Embryonic facial prominence (tissue), 1 donor: ENCODE measurements at regions not wholly inside any gene's neighbourhood (a gene's known extent, or its start where the extent isn't known, plus 50 kb on each side); places are given as distances from the start of the nearest gene placed in this dataset.

ENCODE experiments used
- DNase-seq: peaks from one replicate; pipeline ENCODE4 v3.0.0-alpha.2; 2016; ENCODE audit errors: extremely low spot score

DNA sequence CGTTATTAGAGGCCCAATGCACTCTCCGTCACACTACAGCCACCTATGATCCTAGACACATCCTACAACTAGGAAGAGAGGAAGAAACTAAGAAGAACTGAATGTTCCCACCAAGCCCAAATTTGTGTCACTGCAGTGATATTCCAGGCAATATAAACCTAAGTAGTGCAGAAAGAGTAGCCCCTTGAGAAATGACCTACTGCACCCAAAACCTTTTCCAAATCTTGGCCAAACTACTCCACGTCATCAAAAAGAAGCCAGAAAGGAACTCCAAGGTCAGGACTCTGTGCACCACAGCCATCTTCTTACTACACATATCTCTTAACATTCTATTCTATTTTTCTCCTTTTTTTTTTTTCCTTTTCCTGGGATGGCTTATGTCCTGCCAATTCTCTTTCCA, 60.2 kb downstream of the ADAMTS1 start:
- DNase-seq: no peak

DNA sequence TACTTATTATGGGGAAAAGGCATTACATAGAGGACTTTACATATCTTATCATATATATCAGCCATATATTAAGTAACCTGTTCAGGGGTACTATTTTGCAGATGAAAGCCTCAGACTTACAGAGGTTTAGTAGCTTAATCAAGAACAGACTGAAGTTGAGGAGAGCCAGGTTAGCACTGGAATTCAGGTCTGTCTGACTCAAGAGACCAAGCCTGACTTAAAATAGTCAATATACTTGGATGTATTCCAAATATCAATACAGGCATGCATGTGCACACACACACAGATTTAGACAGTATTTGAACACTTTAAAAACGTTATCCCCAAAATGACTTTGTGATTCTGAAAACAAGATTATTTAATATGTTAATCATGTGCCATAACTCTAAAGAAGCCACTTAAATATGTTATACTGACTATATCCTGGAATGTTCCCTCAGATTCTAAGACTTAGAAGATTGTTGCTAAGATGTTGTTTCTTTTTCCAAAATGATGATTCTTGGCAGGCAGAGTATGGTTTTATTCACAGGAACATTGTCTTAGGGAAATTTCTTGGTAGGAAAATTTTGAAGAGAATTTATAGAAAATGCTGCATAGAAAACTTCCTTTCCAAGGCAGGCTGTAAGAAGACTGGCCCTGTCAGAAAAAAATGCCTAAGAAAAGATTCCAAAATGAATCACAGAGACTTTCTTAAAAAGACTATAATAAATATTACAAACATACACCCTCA, 61.6 kb downstream of the ADAMTS1 start:
- no peak for DNase-seq

DNA sequence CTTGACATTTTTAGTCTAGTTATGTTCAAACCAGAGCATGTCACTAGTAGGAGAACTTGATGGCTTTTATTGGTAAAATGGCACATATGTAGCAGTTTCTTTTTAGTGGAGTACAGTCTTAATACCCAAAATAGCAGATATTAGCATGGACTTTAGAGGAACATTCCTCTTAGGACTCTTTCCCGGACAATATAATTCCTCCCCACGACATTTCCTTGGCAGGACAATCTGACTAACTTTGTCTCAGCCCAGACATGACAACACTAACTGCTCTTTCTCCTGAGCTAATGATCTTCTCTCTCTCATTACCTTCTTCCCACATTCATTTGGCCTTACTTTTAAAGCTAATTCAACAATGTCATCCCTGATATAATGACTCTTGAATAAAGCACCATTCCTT, 62.5 kb downstream of the ADAMTS1 start:
- no peak for DNase-seq

DNA sequence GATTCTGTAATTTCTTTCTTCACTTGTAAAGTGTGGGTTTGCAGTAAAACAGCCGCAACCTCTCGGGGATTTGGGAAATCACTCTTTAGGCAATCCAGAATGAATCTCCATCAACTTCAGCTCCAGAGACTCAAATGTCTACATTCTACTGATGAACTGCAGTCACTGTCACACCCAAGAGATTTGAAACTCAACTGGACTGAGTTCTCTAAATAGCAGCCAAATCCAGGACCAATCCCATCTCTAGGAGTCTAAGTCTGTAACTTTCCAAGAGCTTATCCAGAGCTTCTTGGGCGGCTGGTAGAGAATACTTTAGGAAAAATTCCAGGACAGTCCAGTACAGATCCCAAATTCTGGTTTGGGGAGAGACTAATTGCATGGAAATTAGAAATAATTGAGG, 62.9 kb downstream of the ADAMTS1 start:
- DNase-seq: no peak

DNA sequence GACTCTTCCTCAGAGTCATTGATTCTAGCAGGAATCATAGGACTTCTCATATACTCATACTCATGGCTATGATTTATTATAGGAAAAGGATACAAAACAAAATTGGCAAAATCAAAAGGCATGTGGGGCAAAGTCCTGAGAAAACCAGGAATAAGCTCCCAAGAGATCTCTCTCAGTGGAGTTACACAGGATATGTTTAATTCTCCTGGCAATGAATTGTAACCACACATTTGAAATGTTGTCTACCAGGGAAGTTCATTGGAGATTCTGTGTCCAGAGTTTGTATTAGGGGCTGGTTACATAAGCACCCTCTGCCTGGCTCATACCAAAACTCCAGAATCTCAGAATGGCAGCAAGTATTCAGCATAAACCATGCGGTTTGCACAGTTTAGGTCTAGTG, 63.9 kb downstream of the ADAMTS1 start:
- no peak for DNase-seq

DNA sequence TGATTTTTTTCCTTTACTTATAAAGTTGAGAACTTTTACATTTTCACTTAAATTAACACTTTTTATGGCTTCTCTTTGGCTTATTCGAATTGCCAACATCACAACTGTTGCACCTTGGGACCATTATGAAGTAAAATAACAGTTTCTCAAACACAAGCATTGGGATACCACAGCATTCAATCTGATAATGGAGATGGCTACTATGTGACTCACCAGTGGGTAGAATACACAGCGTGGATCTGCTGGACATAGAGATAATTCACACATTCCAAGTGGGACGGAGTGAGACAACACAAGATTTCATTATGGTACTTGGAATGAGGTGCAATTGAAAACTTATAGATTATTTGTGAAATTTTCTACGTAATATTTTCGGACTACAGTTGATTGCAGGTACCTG, 68.0 kb downstream of the ADAMTS1 start:
- DNase-seq: no peak

DNA sequence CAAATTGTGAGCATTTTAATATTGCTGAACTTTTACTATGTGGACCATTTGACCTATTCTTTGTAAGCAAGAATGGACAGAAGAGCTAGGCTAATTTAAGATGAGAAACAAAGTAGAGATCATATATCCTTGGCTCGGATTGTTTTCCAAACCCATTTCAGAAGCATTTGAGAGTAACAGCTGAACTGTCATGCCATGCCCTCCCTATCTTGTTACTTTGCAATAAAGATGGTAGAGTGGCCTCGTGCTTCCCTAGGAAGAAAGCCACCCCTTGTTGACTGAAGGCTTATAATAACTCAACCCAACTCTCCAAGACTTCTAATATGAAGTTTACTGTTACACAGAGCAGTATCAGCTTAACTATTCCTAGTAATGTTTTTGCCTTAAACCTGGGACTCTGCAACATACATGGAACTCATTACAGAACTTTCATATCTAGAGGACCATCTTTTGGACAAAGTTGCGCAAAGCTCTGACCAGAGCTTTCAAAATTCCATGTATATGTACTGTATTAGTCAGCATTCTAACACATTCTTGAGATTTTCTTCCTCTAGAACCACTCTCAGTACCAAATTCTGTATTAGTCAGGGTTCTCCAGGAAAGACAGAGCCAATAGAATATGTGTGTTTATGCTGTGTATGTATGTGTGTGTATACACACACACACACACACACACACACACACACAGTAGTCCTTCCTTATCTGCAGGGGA, 68.7 kb downstream of the ADAMTS1 start:
- DNase-seq: no peak

DNA sequence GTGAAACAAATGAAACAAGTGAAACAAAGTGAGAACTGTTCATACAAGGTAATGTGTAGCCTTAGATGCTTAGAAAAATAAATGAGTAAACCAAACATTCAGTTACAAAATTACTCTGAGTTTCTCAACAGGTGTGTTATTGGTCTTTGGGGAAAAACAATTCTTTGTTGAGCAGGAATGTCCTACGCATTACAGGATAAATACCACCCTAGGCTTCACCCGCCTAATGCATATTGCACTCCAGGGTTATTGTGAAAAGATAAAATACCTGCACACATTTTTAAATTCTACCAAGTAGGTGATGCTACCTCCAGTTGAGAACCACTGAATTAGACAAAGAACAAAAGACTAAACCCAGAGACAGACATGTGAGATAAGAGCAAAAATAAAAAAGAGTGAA, 72.2 kb downstream of the ADAMTS1 start:
- no peak for DNase-seq

DNA sequence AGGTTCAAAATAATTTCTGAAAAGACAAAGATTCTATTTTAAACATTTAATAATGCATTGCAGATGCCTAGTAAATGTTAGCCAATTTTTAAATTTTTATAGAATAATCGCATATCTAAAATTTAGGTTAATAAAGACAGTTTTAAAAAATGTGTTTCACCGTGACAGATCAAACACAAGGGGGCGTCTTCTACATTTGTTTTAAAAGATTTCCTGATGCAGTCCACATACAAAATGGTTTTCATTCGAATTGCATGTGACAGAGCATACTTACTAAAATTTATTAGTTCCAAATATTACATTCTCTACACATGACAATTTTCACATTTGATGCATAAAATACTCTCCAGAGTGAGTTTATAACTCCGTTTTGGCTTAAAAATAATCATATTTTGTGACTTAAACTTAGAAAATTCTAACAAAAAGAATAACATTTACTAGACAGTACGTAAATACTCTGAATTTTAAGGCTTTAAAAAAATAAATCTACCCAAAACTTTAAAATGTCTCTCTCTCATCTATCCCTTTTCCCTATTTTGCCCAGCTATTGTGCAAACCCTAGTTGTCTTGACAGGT, 75.5 kb downstream of the ADAMTS1 start:
- DNase-seq: peak; percentile 65

DNA sequence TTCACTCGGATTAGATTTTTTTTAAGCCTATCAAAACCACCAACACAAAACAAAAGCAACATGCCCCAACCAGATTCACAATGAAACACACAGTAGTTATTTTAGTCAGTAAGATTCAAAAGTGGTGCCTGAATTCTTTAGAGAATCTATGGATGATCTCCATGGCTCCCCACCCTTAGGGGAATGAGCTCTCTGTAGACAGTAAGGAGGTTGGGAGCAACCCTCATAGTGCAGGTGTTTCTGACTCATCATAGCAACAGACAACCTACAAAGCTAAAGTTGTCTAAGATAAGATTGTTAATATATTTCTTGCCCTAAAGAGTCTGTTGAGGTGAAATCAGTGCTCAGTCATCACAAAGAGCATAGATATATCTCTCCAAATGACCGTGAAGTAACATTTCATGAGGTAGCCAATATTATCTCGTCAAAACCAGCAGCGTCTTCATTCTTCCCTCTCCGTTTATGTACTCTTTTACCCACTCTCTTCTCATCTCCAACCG, 78.3 kb downstream of the ADAMTS1 start:
- DNase-seq: no peak

DNA sequence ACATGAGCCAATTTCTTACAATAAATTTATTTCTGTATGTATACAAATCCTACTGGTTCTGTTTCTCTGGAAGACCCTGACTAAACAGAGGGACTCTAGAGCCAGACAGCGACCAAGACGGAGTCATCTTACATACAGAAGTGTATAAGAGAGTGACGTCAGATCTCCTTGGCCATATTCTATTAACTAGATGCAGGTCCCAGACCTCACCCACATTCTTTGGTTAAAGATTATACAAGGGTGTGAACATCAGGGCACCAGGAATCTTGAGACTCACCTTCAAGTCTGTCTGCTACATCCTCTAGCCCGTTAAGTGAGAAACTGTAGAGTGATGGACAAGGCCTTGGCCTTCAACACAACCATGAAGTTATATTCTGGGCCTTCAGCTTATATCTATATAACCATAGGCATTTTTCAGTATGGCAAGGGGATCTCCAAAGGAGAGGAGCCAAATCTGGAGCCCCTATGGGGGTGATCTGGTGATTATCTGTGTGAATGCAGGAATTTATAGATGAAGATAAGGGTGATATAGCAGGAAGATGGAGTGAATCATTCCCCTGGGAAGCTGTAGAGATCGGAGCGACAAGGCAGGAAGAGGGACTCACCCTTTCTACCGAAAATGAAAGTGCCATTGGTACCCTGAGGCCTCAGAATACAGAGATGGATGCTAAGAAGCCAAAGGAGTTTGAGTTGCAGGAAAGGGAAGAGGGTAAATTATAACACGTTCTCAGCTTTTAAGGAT, 83.9 kb downstream of the ADAMTS1 start:
- DNase-seq: no peak

DNA sequence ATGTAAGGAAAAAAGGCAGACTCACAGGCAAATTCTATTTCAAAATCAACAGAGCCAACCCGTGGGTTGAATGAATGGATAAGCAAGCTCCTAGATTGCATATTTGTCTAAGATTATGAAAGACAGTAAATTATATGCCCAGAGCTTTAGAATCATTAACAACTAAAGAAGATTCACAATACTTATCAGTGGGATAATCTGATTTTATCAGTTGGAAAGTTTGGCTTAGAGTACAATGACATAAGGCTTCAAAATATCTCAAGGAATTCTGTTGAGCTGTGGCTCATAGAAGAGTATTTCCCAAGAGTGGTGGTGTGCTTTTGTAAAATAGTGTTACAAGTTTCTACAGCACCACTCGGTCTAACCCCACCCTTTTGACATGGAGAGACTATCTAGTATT, 85.5 kb downstream of the ADAMTS1 start:
- no peak for DNase-seq

DNA sequence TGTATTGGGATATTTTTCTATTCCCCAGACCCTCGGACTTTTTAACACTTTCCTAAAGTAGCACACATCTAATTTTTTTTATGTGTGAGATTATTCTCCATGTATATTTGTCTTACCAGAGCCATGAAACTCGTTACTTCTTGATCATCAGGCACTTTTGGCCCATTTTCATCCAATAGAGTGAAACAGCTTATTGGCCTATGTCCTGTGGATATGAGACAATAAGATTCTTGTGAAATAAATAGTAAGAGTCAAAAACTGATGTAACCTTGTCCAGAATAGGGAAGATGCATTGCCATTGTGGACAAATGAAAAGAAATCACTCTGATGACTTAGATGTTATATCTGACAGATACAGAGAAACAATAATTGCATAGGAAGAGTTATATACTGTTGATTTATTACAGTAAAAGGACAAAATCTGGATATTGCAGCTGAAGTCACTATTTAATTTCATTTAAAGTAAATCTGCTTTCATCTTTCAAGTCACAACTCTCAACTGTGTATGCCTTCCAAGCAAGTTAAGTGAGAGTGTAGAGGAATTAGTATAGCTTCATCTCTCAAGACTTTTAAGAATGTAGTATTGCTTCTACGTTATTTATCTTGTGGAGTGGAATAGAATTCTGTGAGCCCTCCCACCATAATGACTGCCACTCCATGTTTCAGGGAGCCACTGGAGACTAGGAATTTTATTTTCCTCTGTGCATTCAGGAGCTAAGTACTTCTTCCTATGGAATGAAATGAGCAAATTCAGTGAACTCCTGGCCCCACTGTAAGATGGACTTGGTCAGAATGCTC, 86.9 kb downstream of the ADAMTS1 start:
- DNase-seq: no peak

DNA sequence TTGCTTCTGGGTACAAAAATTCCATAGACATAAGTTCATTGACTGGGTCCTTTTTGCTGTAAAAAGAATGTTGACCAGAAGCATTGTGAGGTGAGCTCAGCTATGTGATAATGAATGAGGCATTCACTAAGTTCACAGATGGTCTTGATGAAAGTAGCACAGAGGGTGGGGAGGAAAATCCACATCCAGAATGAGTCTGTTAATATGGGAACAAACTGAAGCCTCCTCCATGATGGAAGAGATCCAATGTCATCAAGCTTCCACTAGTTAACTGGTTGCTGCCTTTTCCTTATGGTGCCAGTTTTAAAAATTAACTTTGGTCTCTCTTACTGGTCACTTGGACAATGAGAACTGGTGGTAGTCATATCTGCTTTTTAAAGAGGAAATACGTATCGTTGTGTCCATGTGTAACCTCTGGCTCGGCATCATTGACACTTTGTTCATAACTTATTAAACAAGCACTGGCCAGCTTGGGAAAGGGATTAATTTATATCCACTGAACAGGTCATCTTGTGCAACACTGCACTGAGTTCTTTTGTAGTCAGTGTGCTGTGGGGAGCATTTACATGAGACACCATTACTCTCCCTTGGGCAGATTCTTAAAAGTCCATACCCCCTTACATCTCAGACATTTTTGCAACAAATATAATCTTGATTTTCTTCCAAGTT, 88.6 kb downstream of the ADAMTS1 start:
- no peak for DNase-seq

DNA sequence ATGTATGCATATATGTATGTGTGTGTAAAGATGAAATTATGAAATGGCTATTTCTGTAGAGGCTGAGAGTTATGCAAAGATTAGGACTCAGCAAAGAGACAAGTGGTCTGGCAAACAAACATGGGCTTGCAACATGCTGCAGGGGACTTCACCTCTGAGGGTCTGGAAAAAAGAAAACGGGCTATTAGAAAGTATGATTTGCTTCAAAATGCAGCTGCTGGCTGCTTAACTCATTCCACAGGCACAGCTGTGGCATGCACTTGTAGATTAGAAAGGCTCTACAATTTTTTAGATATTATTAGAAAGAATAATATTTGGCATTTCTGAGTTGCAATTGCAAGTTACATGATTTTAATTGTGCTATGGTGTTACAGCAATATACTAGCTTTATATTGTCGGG, 90.4 kb downstream of the ADAMTS1 start:
- DNase-seq: no peak

DNA sequence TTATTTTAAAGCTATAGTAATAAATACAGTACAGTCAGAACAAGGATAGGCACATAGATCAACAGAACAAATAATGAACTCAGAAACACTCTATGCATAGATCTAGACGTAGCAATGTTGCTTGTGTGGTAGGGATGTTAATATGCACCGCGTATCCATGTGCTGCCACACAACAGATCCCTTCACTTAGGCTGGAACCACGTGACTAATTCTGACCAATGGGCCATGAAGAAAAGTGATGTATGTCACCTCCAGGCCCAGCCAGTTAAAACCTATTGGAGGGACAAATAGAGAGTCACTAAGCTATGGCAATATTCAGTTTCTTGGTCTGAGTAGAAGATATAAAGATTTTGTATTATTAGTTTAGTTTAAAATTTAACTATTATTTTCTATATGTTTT, 91.4 kb downstream of the ADAMTS1 start:
- DNase-seq: no peak

DNA sequence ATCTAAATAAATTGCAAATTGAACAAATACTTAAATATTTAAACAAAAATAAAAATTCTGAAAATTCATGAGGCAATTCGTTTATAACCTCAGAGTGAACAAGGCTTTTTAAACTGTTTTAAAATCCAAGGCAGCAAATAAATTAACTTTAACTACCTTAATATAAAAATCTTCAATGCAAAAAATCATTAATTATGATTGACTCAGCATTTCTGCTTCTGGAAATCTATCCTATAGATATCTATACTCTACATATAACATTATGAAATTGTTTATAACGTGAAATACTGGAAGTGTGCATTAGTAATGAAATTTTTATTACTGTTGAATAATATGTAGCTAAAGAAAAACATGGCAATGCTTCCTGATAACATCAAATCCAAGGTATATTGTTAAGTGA, 92.4 kb downstream of the ADAMTS1 start:
- no peak for DNase-seq

DNA sequence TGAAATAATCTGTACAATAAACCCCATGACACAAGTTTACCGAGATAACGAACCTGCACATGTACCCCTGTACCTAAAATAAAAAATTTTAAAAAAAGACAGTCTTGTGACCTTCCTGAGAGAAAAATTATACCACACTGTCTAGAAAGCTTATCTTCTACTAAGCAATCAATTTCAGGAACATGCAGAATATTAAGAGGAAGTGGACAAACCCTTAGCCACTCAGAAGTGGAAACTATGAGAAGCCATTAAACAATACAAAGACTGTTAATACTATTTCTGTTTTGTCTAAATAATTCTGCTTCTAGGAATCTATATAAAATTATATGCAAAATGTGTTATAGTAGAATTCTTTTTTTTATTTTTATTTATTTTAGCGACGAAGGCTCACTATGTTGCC, 93.9 kb downstream of the ADAMTS1 start:
- no peak for DNase-seq

DNA sequence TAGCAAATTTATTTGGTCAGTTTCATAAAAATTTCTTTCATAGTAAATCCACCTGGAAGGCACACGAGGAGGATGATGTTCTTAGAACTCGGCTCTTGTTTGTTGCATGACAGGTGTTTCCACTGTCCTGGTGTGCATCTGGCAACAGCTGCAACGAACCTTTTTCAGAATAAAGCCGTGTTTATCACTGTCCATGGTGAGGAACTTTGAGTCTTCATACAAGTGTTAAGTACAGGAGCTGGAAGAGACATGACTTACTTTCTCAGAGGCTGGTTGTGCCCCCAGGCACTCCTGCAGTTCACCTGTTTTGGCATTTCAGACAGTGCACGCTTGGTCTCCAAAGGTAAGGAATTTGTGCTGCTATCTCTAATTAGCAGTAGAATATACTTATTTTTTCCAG, 97.1 kb downstream of the ADAMTS1 start:
- DNase-seq: no peak

DNA sequence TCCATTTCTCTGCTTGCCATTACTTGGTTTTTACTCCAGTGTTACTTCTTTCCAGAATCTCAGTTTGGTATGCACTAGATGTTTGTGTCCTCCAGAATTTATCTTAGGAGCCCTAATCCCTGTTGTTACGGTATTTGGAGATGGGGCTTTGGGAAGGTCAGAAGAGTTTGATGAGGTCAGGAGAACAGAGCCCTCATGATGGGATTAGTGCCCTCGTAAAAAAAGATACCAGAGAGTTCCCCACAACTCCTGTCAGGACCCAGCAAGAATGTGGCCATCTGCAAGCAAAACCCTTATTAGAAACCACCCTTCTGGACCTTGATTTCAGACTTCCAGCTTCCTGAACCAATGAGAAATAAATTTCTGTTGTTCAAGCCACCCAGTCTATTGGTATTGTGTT, 98.0 kb downstream of the ADAMTS1 start:
- DNase-seq: no peak

DNA sequence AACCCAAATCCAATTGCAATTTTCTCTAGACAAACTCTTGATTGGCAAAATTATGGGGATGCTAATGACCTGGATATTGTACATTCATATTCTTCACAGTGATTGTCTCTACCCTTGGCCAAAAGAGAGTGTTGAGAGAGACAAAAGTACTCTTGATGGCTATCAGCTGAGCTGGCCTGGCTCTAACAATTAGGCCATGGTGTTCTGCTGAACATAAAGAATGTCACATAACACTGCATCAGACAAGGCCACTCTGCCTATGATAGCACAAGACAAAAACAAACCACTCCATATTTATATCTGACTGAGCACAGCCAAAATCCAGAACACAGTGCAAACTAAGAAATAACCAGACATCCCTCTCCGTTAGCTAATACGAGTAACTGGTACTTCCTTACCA, 101.7 kb downstream of the ADAMTS1 start:
- no peak for DNase-seq
